HepG2 (cell line): ENCODE measurements at regions not wholly inside any gene's neighbourhood (a gene's known extent, or its start where the extent isn't known, plus 50 kb on each side); places are given as distances from the start of the nearest gene placed in this dataset.

Source experiments
- ATAC-seq: fragments of 200-7000 bp; cut with Tn5 transposase; 3 replicates; pipeline ENCODE4 v1.9.1; 2020; ENCODE audit warnings: mild to moderate bottlenecking, moderate library complexity
- BruUV-seq: library from RNA; stranded (reverse); fragments of 400-500 nt; replicated peaks from 2 replicates; lab custom pipeline; 2021; lab: Mats Ljungman, UMichigan
- CTCF ChIA-PET: fragments of 300-600 bp; formaldehyde crosslinking; extraction: SDS; loops from one replicate; lab custom pipeline; 2021; ENCODE audit warnings: low total read pairs, inconsistent platforms, low intra/inter-chr PET ratio; lab: Yijun Ruan, JAX
- POLR2A ChIA-PET: fragments of 350-600 bp; sonication (Branson Sonifier 250); formaldehyde crosslinking; loops from one replicate; lab custom pipeline; 2020; ENCODE audit warnings: antibody characterized with exemption, inconsistent platforms; lab: Yijun Ruan, JAX
- DNase-seq: peaks from one replicate; pipeline ENCODE4 v3.0.0-alpha.2; 2015; ENCODE audit warnings: low spot score
- FAIRE-seq: peaks from 3 replicates; lab custom pipeline; 2011; peaks lifted over from hg19 to GRCh38; lab: Jason Lieb, UNC
- H2AFZ ChIP-seq: one replicate; pipeline ENCODE4 v1.6.1; 2011; ENCODE audit warnings: low read length, inconsistent platforms
- H3K27ac ChIP-seq: fragments of 300-600 bp; 3 replicates; pipeline ENCODE4 v1.8.0; 2011; ENCODE audit warnings: mixed run types, mild to moderate bottlenecking, mixed read lengths, low read length, inconsistent platforms; ENCODE audit not compliant: insufficient read depth; ENCODE audit errors: extremely low read length
- H3K27me3 ChIP-seq, 2 experiments: fragments of 200-600 bp in 1 of 2; 2 replicates in 1 of 2; 3 replicates in 1 of 2; pipeline versions ENCODE4 v1.6.0 to v1.8.0; 2011; ENCODE audit warnings: low read length in 2 of 2, mild to moderate bottlenecking in 2 of 2, moderate library complexity in 2 of 2, inconsistent platforms in 1 of 2; ENCODE audit not compliant: insufficient read depth in 2 of 2, control insufficient read depth in 1 of 2
- H3K36me3 ChIP-seq, 2 experiments: fragments of 200-600 bp in 1 of 2; replicated peaks in 1 of 2; 2 replicates in 1 of 2; 3 replicates in 1 of 2; pipeline versions ENCODE4 v1.5.1 to v1.8.0; 2011; ENCODE audit warnings: low read length in 2 of 2, inconsistent platforms in 1 of 2; ENCODE audit not compliant: insufficient read depth in 2 of 2, control insufficient read depth in 1 of 2
- H3K4me1 ChIP-seq: 2 replicates; pipeline ENCODE4 v1.5.1; 2012; ENCODE audit warnings: low read length, inconsistent platforms; ENCODE audit not compliant: insufficient read depth
- H3K4me2 ChIP-seq: 2 replicates; pipeline ENCODE4 v1.6.0; 2011; ENCODE audit warnings: low read depth, low read length, inconsistent platforms
- H3K4me3 ChIP-seq, 3 experiments: fragments of 200-600 bp in 1 of 3; sonication (generic), shearing (Covaris generic) in 1 of 3; replicated peaks in 1 of 3; 2 replicates each; pipeline ENCODE4 v1.5.1; 2011 to 2016; ENCODE audit warnings: low read length in 3 of 3, inconsistent platforms in 2 of 3, low read depth in 2 of 3, mild to moderate bottlenecking in 2 of 3, control low read depth in 1 of 3, mixed read lengths in 1 of 3; ENCODE audit not compliant: insufficient read depth in 1 of 3
- H3K79me2 ChIP-seq: one replicate; pipeline ENCODE4 v1.6.1; 2011; ENCODE audit warnings: low read length, inconsistent platforms; ENCODE audit not compliant: insufficient read depth
- H3K9ac ChIP-seq: 2 replicates; pipeline ENCODE4 v1.6.0; 2011; ENCODE audit warnings: mild to moderate bottlenecking, low read depth, low read length, inconsistent platforms; ENCODE audit not compliant: insufficient read depth
- H3K9me3 ChIP-seq: 2 replicates; pipeline ENCODE4 v1.5.1; 2012; ENCODE audit warnings: mild to moderate bottlenecking, low read length
- H4K20me1 ChIP-seq: 2 replicates; pipeline ENCODE4 v1.6.0; 2011; ENCODE audit warnings: inconsistent platforms, mild to moderate bottlenecking, low read length, moderate library complexity; ENCODE audit not compliant: insufficient read depth
- BCL6 ChIP-seq: IDR thresholded peaks from 2 replicates; pipeline ENCODE4 v1.6.1; 2016; ENCODE audit warnings: missing genetic modification reagents, missing compliant biosample characterization
- CCDC6 ChIP-seq: sonication (generic); formaldehyde crosslinking; IDR thresholded peaks from 2 replicates; pipeline ENCODE4 v1.8.1; 2022; ENCODE audit warnings: mild to moderate bottlenecking, missing genetic modification reagents, moderate library complexity
- ELF3 ChIP-seq: IDR thresholded peaks from 2 replicates; pipeline ENCODE4 v1.6.1; 2016; ENCODE audit warnings: missing genetic modification reagents, missing compliant biosample characterization
- ELF4 ChIP-seq: sonication (generic); formaldehyde crosslinking; IDR thresholded peaks from 2 replicates; pipeline ENCODE4 v1.5.0; 2020; ENCODE audit warnings: missing genetic modification reagents, mild to moderate bottlenecking, moderate library complexity, borderline replicate concordance
- FOXC1 ChIP-seq: sonication (generic); formaldehyde crosslinking; IDR thresholded peaks from 2 replicates; pipeline ENCODE4 v1.8.0; 2022; ENCODE audit warnings: mild to moderate bottlenecking, missing genetic modification reagents, borderline replicate concordance
- HIVEP1 ChIP-seq: sonication (generic); formaldehyde crosslinking; IDR thresholded peaks from 2 replicates; pipeline ENCODE4 v1.4.0; 2020; ENCODE audit warnings: mild to moderate bottlenecking, missing genetic modification reagents
- HOXD1 ChIP-seq: sonication (generic); formaldehyde crosslinking; IDR thresholded peaks from 2 replicates; pipeline ENCODE4 v1.5.0; 2020; ENCODE audit warnings: missing genetic modification reagents
- MED1 ChIP-seq: sonication (generic); formaldehyde crosslinking; IDR thresholded peaks from 2 replicates; pipeline ENCODE4 v1.4.0; 2020; ENCODE audit warnings: missing genetic modification reagents
- MLXIP ChIP-seq: sonication (generic); formaldehyde crosslinking; IDR thresholded peaks from 2 replicates; pipeline ENCODE4 v1.9.0; 2021; ENCODE audit warnings: missing genetic modification reagents, borderline replicate concordance
- PAWR ChIP-seq: sonication (generic); formaldehyde crosslinking; IDR thresholded peaks from 2 replicates; pipeline ENCODE4 v1.4.0; 2020; ENCODE audit warnings: missing genetic modification reagents, mild to moderate bottlenecking, borderline replicate concordance
- POLR2G ChIP-seq: fragments of 200-400 bp; formaldehyde crosslinking; IDR thresholded peaks from 2 replicates; pipeline ENCODE4 v1.6.1; 2018; ENCODE audit warnings: mild to moderate bottlenecking, low read depth, low read length, moderate library complexity
- U2AF1 ChIP-seq: fragments of 200-400 bp; formaldehyde crosslinking; optimal IDR thresholded peaks from 2 replicates; pipeline ENCODE3; 2017; ENCODE audit warnings: mild to moderate bottlenecking, low read depth, low read length
- XRCC5 ChIP-seq: fragments of 200-400 bp; formaldehyde crosslinking; optimal IDR thresholded peaks from 2 replicates; pipeline ENCODE3; 2017; ENCODE audit warnings: mild to moderate bottlenecking, low read length
- ZMAT5 ChIP-seq: sonication (generic); formaldehyde crosslinking; IDR thresholded peaks from 2 replicates; pipeline ENCODE4 v1.5.0; 2020; ENCODE audit warnings: mild to moderate bottlenecking, low read depth, missing genetic modification reagents, borderline replicate concordance
- ZNF691 ChIP-seq: sonication (generic); formaldehyde crosslinking; IDR thresholded peaks from 2 replicates; pipeline ENCODE4 v1.4.0; 2020; ENCODE audit warnings: missing genetic modification reagents, low read depth, mild to moderate bottlenecking, borderline replicate concordance
- ZNF777 ChIP-seq: sonication (generic); formaldehyde crosslinking; IDR thresholded peaks from 2 replicates; pipeline ENCODE4 v1.4.0; 2020; ENCODE audit warnings: missing genetic modification reagents
- ZNF816 ChIP-seq: sonication (generic); formaldehyde crosslinking; IDR thresholded peaks from 2 replicates; pipeline ENCODE4 v1.8.0; 2022; ENCODE audit warnings: missing genetic modification reagents, mild to moderate bottlenecking, borderline replicate concordance
- WGBS: methylation state at CpG from one replicate; pipeline ENCODE4 v1.1.6; 2017; ENCODE audit warnings: low lambda C conversion rate; 5-methylcytosine and 5-hydroxymethylcytosine counted together
- in situ Hi-C: cut with HindIII; loops from 2 replicates; pipeline ENCODE4 v1.10.0; 2017; ENCODE audit warnings: low pct_unique_long_range_greater_than_20kb; ENCODE audit not compliant: extremely low pct_ligation_motif_present
- intact Hi-C: fragments of 100-400 bp; cut with micrococcal nuclease; formaldehyde crosslinking; loops from one replicate; pipeline ENCODE4 v1.10.0; 2022; ENCODE audit not compliant: unreplicated experiment

GRCh38 chr10:28188526-28188925, 114.3 kb downstream of the MPP7 start:
- CTCF ChIA-PET: no interaction called here
- no peak for FAIRE-seq
- ATAC-seq: no peak

GRCh38 chr10:28186887-28187578, 115.8 kb downstream of the MPP7 start:
- in situ Hi-C loops: no loop called here
- TF ChIP-seq BCL6 (CRISPR knock-in tag) (no peak), CCDC6 (CRISPR knock-in tag) (no peak), ZNF691 (CRISPR knock-in tag) (no peak), MED1 (no peak), POLR2G (no peak), U2AF1 (no peak), HIVEP1 (no peak), ELF3 (CRISPR knock-in tag) (no peak), ZNF777 (CRISPR knock-in tag) (no peak), PAWR (CRISPR knock-in tag) (no peak), MLXIP (CRISPR knock-in tag) (no peak), XRCC5 (no peak)

More at GRCh38 chr10:28188526-28188925, 114.3 kb downstream of the MPP7 start:
- in situ Hi-C loops (no loop called here), intact Hi-C loops (no loop called here)
- H3K36me3 ChIP-seq: no peaks in the 10 kb centered on the region
- no peaks in the 10 kb centered on the region for H3K79me2 ChIP-seq
- no peaks in the 10 kb centered on the region for H4K20me1 ChIP-seq
- H3K27me3 ChIP-seq: no peaks in the 10 kb centered on the region
- H3K27ac ChIP-seq: no peak overlapping the region
- no TSS peak for BruUV-seq
- no peak for DNase-seq
- no peak overlapping the region for H3K9ac ChIP-seq
- POLR2A ChIA-PET: no interaction called here
- H3K4me1 ChIP-seq: no peaks in the 10 kb centered on the region
- H3K4me3 ChIP-seq: no peak overlapping the region
- H3K4me2 ChIP-seq: no peak overlapping the region
- 99% methylated on average over 3 of the region's 3 CpGs for WGBS
- no peak overlapping the region for H2AFZ ChIP-seq
- H3K9me3 ChIP-seq: no peaks in the 10 kb centered on the region
- no peak for TF ChIP-seq ZNF816 (CRISPR knock-in tag)
- no peak for TF ChIP-seq HOXD1 (CRISPR knock-in tag)
- TF ChIP-seq FOXC1 (CRISPR knock-in tag): no peak
- TF ChIP-seq ZMAT5: no peak
- no peak for TF ChIP-seq ELF4 (CRISPR knock-in tag)

More at GRCh38 chr10:28186887-28187578, 115.8 kb downstream of the MPP7 start:
- ChIA-PET CTCF (no interaction called here), POLR2A (no interaction called here)
- Histone ChIP-seq H3K4me1 (no peaks in the 10 kb centered on the region), H3K4me3 (no peak overlapping the region), H3K36me3 (no peaks in the 10 kb centered on the region), H3K79me2 (no peaks in the 10 kb centered on the region), H4K20me1 (no peaks in the 10 kb centered on the region), H3K27ac (no peak overlapping the region), H3K4me2 (no peak overlapping the region), H3K9me3 (no peaks in the 10 kb centered on the region), H2AFZ (no peak overlapping the region), H3K27me3 (no peaks in the 10 kb centered on the region), H3K9ac (no peak overlapping the region)
- intact Hi-C loops: no loop called here
- no peak for DNase-seq
- WGBS: 98% methylated on average over 10 of the region's 10 CpGs
- no peak for FAIRE-seq
- BruUV-seq: no TSS peak
- ATAC-seq: no peak
